Cardiac muscle cell (in vitro differentiated cells and primary cell): ENCODE measurements at regions not wholly inside any gene's neighbourhood (a gene's known extent, or its start where the extent isn't known, plus 50 kb on each side); places are given as distances from the start of the nearest gene placed in this dataset.

Experiments used
- DNase-seq, 2 donors: peaks; one replicate each; pipeline versions ENCODE4 v3.0.0 to v3.0.0-alpha.2; 2010 to 2017; ENCODE audit warnings: low read depth in 1 of 2, low spot score in 1 of 2
- H3K27ac ChIP-seq: fragments of 200-600 bp; sonication (generic); 2 replicates; pipeline ENCODE4 v1.5.1; 2016
- H3K27me3 ChIP-seq: fragments of 200-600 bp; sonication (generic); 2 replicates; pipeline ENCODE4 v1.6.0; 2016; ENCODE audit warnings: control low read depth
- H3K36me3 ChIP-seq: fragments of 200-600 bp; sonication (generic); 2 replicates; pipeline ENCODE4 v1.5.1; 2016; ENCODE audit warnings: control low read depth
- H3K4me1 ChIP-seq: fragments of 200-600 bp; sonication (generic); 2 replicates; pipeline ENCODE4 v1.8.1; 2017; ENCODE audit warnings: low read depth, mild to moderate bottlenecking, mixed run types
- H3K4me3 ChIP-seq: fragments of 200-600 bp; sonication (generic); 2 replicates; pipeline ENCODE4 v1.5.1; 2016; ENCODE audit warnings: mild to moderate bottlenecking
- H3K9me3 ChIP-seq: fragments of 200-600 bp; sonication (generic); 2 replicates; pipeline ENCODE4 v1.5.1; 2017; ENCODE audit warnings: low read depth, mild to moderate bottlenecking, control low read depth
- CTCF ChIP-seq: IDR thresholded peaks from 2 replicates; pipeline ENCODE4 v1.5.1; 2012; ENCODE audit warnings: low read depth, mild to moderate bottlenecking, low read length

- Histone ChIP-seq H3K27me3 (no peaks in the 10 kb centered on the region), H3K4me1 (no peaks in the 10 kb centered on the region), H3K27ac (no peak overlapping the region), H3K9me3 (no peaks in the 10 kb centered on the region), H3K4me3 (no peak overlapping the region), H3K36me3 (no peaks in the 10 kb centered on the region)
- TF ChIP-seq CTCF = no peak
- DNase-seq = no peak
Measured at GRCh38 chr1:80993154-80993980, 807.4 kb upstream of the ADGRL2 start.

- no peak overlapping the region for H3K4me3 ChIP-seq
- H3K4me1 ChIP-seq = no peaks in the 10 kb centered on the region
- H3K27me3 ChIP-seq = no peaks in the 10 kb centered on the region
- TF ChIP-seq CTCF = no peak
- no peaks in the 10 kb centered on the region for H3K36me3 ChIP-seq
- DNase-seq = peak in 1 of 2 donors; percentile 22
- no peak overlapping the region for H3K27ac ChIP-seq
- no peaks in the 10 kb centered on the region for H3K9me3 ChIP-seq
Measured at GRCh38 chr1:80989455-80989854, 811.3 kb upstream of the ADGRL2 start.

GRCh38 chr1:80988926-80989325, 811.8 kb upstream of the ADGRL2 start:
- no peak for TF ChIP-seq CTCF
- no peaks in the 10 kb centered on the region for H3K27me3 ChIP-seq
- H3K36me3 ChIP-seq = no peaks in the 10 kb centered on the region
- H3K4me3 ChIP-seq = no peak overlapping the region
- H3K9me3 ChIP-seq = no peaks in the 10 kb centered on the region
- no peaks in the 10 kb centered on the region for H3K4me1 ChIP-seq
- peak in 1 of 2 donors; percentile 63 for DNase-seq
- H3K27ac ChIP-seq = no peak overlapping the region

- H3K27ac ChIP-seq = no peak overlapping the region
- DNase-seq = no peak
- no peak overlapping the region for H3K4me3 ChIP-seq
- H3K4me1 ChIP-seq = no peaks in the 10 kb centered on the region
- no peaks in the 10 kb centered on the region for H3K9me3 ChIP-seq
- H3K27me3 ChIP-seq = no peaks in the 10 kb centered on the region
- H3K36me3 ChIP-seq = no peaks in the 10 kb centered on the region
- TF ChIP-seq CTCF = no peak
Measured at GRCh38 chr1:80987824-80988223, 812.9 kb upstream of the ADGRL2 start.

GRCh38 chr1:80987106-80987505, 813.6 kb upstream of the ADGRL2 start:
- TF ChIP-seq CTCF = no peak

More at GRCh38 chr1:80987106-80987505, 813.6 kb upstream of the ADGRL2 start:
- Histone ChIP-seq H3K36me3 (no peaks in the 10 kb centered on the region), H3K27ac (no peak overlapping the region), H3K9me3 (no peaks in the 10 kb centered on the region), H3K27me3 (no peaks in the 10 kb centered on the region), H3K4me3 (no peak overlapping the region), H3K4me1 (no peaks in the 10 kb centered on the region)
- DNase-seq = peak in 1 of 2 donors; percentile 49
